Adipocyte (in vitro differentiated cells): ENCODE measurements at regions not wholly inside any gene's neighbourhood (a gene's known extent, or its start where the extent isn't known, plus 50 kb on each side); places are given as distances from the start of the nearest gene placed in this dataset.
"Not testable (repeated sequence)": the region's sequence is repeated elsewhere in the genome, so short reads cannot be mapped to it uniquely, and the experiment has no call there.

Experiments used
- DNase-seq: peaks from one replicate; pipeline ENCODE4 v3.0.0-alpha.2; 2015; ENCODE audit warnings: low read depth
- H3K27me3 ChIP-seq: replicated peaks from 2 replicates; pipeline ENCODE4 v1.7.0; 2013; ENCODE audit warnings: mild to moderate bottlenecking, low read length, moderate library complexity; ENCODE audit not compliant: control insufficient read depth, insufficient read depth
- H3K36me3 ChIP-seq: 2 replicates; pipeline ENCODE4 v1.7.0; 2013; ENCODE audit warnings: low read length, mild to moderate bottlenecking, moderate library complexity; ENCODE audit not compliant: control insufficient read depth, insufficient read depth, severe bottlenecking
- H3K4me1 ChIP-seq: 2 replicates; pipeline ENCODE4 v1.7.0; 2013; ENCODE audit warnings: mild to moderate bottlenecking, low read length, moderate library complexity; ENCODE audit not compliant: control insufficient read depth, insufficient read depth
- H3K4me3 ChIP-seq: 2 replicates; pipeline ENCODE4 v1.7.0; 2013; ENCODE audit warnings: mild to moderate bottlenecking, low read length, moderate library complexity
- H3K9ac ChIP-seq: 2 replicates; pipeline ENCODE4 v1.7.0; 2013; ENCODE audit warnings: mild to moderate bottlenecking, low read length, moderate library complexity
- H3K9me3 ChIP-seq: 2 replicates; pipeline ENCODE4 v1.7.0; 2013; ENCODE audit warnings: mild to moderate bottlenecking, low read length, moderate library complexity; ENCODE audit not compliant: control insufficient read depth

- H3K4me3 ChIP-seq: no peak overlapping the region
- DNase-seq: no peak
- no peaks in the 10 kb centered on the region for H3K9me3 ChIP-seq
- no peaks in the 10 kb centered on the region for H3K4me1 ChIP-seq
- H3K9ac ChIP-seq: no peak overlapping the region
- no peaks in the 10 kb centered on the region for H3K36me3 ChIP-seq
- no peaks in the 10 kb centered on the region for H3K27me3 ChIP-seq
Measured at GRCh38 chr9:106038266-106039001, 344.1 kb downstream of the TMEM38B start.

- Histone ChIP-seq H3K27me3 (no peaks in the 10 kb centered on the region), H3K36me3 (no peaks in the 10 kb centered on the region), H3K4me1 (no peaks in the 10 kb centered on the region), H3K4me3 (no peak overlapping the region), H3K9ac (no peak overlapping the region), H3K9me3 (no peaks in the 10 kb centered on the region)
- DNase-seq: no peak
Measured at GRCh38 chr9:106039151-106039935, 345.0 kb downstream of the TMEM38B start.

- DNase-seq, H3K36me3 ChIP-seq, H3K4me3 ChIP-seq, H3K27me3 ChIP-seq, H3K9me3 ChIP-seq, H3K4me1 ChIP-seq, H3K9ac ChIP-seq: not testable (repeated sequence)
Measured at GRCh38 chr9:106041920-106042319, 347.6 kb downstream of the TMEM38B start.

- DNase-seq: no peak
- H3K4me3 ChIP-seq: no peak overlapping the region
- H3K36me3 ChIP-seq: no peaks in the 10 kb centered on the region
- H3K27me3 ChIP-seq: no peaks in the 10 kb centered on the region
- no peak overlapping the region for H3K9ac ChIP-seq
- peaks cover 9% of the 10 kb centered on the region for H3K4me1 ChIP-seq
- H3K9me3 ChIP-seq: peaks cover 24% of the 10 kb centered on the region
Measured at GRCh38 chr9:106051545-106051944, 357.2 kb downstream of the TMEM38B start.

GRCh38 chr9:106052166-106052565 is 357.8 kb downstream of the TMEM38B start:
- no peak overlapping the region for H3K9ac ChIP-seq
- H3K9me3 ChIP-seq: peaks cover 18% of the 10 kb centered on the region
- DNase-seq: no peak
- H3K36me3 ChIP-seq: no peaks in the 10 kb centered on the region
- H3K27me3 ChIP-seq: no peaks in the 10 kb centered on the region
- H3K4me3 ChIP-seq: no peak overlapping the region
- H3K4me1 ChIP-seq: peaks cover 9% of the 10 kb centered on the region

- Histone ChIP-seq H3K27me3 (no peaks in the 10 kb centered on the region), H3K4me1 (peaks cover 9% of the 10 kb centered on the region), H3K4me3 (no peak overlapping the region), H3K9ac (no peak overlapping the region), H3K36me3 (no peaks in the 10 kb centered on the region), H3K9me3 (peaks cover 13% of the 10 kb centered on the region)
- no peak for DNase-seq
Measured at GRCh38 chr9:106052735-106053134, 358.4 kb downstream of the TMEM38B start.

GRCh38 chr9:106056328-106056727 is 362.0 kb downstream of the TMEM38B start:
- Histone ChIP-seq H3K9ac (no peak overlapping the region), H3K9me3 (no peaks in the 10 kb centered on the region), H3K27me3 (no peaks in the 10 kb centered on the region), H3K4me3 (no peak overlapping the region), H3K36me3 (no peaks in the 10 kb centered on the region), H3K4me1 (peaks cover 9% of the 10 kb centered on the region)
- DNase-seq: no peak

- H3K36me3 ChIP-seq: no peaks in the 10 kb centered on the region
- no peak overlapping the region for H3K9ac ChIP-seq
- H3K9me3 ChIP-seq: no peaks in the 10 kb centered on the region
- no peaks in the 10 kb centered on the region for H3K4me1 ChIP-seq
- no peaks in the 10 kb centered on the region for H3K27me3 ChIP-seq
- no peak overlapping the region for H3K4me3 ChIP-seq
- no peak for DNase-seq
Measured at GRCh38 chr9:106058460-106058859, 364.1 kb downstream of the TMEM38B start.

- Histone ChIP-seq H3K27me3 (no peaks in the 10 kb centered on the region), H3K36me3 (no peaks in the 10 kb centered on the region), H3K4me3 (no peak overlapping the region), H3K4me1 (no peaks in the 10 kb centered on the region), H3K9ac (no peak overlapping the region), H3K9me3 (no peaks in the 10 kb centered on the region)
- DNase-seq: no peak
Measured at GRCh38 chr9:106059886-106060285, 365.5 kb downstream of the TMEM38B start.

GRCh38 chr9:106060885-106061284 is 366.5 kb downstream of the TMEM38B start:
- H3K4me1 ChIP-seq: no peaks in the 10 kb centered on the region
- H3K4me3 ChIP-seq: no peak overlapping the region

GRCh38 chr9:106062250-106062649 is 367.9 kb downstream of the TMEM38B start:
- DNase-seq: no peak

More at GRCh38 chr9:106060885-106061284, 366.5 kb downstream of the TMEM38B start:
- H3K9me3 ChIP-seq: no peaks in the 10 kb centered on the region
- no peak overlapping the region for H3K9ac ChIP-seq
- H3K36me3 ChIP-seq: no peaks in the 10 kb centered on the region
- H3K27me3 ChIP-seq: no peaks in the 10 kb centered on the region
- DNase-seq: no peak

More at GRCh38 chr9:106062250-106062649, 367.9 kb downstream of the TMEM38B start:
- no peaks in the 10 kb centered on the region for H3K9me3 ChIP-seq
- no peak overlapping the region for H3K4me3 ChIP-seq
- H3K36me3 ChIP-seq: no peaks in the 10 kb centered on the region
- no peak overlapping the region for H3K9ac ChIP-seq
- no peaks in the 10 kb centered on the region for H3K4me1 ChIP-seq
- H3K27me3 ChIP-seq: no peaks in the 10 kb centered on the region
